ENCODE measurements at regions not wholly inside any gene's neighbourhood (a gene's known extent, or its start where the extent isn't known, plus 50 kb on each side); places are given as distances from the start of the nearest gene placed in this dataset.

DNA sequence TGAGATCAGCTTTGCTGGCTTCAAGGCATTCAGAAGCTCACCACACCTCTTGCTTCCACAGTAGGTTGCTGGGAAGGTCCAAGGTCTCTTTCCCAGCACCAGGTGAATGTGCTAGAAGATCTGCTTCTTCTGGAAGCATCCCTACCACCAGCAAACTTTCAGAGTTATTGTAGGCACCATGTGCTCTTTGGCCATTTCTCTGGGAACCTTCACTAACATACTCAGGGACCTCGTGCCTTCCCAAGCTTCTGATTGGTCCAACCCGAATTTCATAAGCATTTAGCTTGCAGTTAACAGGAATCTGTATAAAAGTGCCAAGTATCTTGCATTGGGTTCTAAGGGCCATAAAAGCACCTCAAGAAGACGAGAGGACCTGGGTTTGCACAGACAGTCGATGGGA lies 86.5 kb upstream of the ARL4C start:
- H3K4me1 ChIP-seq, result no peaks in the 10 kb centered on the region
- intact Hi-C loops (cut with DNase I), result no loop called here
- H3K9me3 ChIP-seq, result no peaks in the 10 kb centered on the region
- H3K4me3 ChIP-seq, result no peak overlapping the region
- no peak overlapping the region for H3K27ac ChIP-seq
- no peak for DNase-seq
- H3K27me3 ChIP-seq, result no peaks in the 10 kb centered on the region
- H3K36me3 ChIP-seq, result no peaks in the 10 kb centered on the region
- ATAC-seq, result no peak
- TF ChIP-seq, protein P1, sequence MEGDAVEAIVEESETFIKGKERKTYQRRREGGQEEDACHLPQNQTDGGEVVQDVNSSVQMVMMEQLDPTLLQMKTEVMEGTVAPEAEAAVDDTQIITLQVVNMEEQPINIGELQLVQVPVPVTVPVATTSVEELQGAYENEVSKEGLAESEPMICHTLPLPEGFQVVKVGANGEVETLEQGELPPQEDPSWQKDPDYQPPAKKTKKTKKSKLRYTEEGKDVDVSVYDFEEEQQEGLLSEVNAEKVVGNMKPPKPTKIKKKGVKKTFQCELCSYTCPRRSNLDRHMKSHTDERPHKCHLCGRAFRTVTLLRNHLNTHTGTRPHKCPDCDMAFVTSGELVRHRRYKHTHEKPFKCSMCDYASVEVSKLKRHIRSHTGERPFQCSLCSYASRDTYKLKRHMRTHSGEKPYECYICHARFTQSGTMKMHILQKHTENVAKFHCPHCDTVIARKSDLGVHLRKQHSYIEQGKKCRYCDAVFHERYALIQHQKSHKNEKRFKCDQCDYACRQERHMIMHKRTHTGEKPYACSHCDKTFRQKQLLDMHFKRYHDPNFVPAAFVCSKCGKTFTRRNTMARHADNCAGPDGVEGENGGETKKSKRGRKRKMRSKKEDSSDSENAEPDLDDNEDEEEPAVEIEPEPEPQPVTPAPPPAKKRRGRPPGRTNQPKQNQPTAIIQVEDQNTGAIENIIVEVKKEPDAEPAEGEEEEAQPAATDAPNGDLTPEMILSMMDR (IDR thresholded peaks at IDR 0.05), result no peak

DNA sequence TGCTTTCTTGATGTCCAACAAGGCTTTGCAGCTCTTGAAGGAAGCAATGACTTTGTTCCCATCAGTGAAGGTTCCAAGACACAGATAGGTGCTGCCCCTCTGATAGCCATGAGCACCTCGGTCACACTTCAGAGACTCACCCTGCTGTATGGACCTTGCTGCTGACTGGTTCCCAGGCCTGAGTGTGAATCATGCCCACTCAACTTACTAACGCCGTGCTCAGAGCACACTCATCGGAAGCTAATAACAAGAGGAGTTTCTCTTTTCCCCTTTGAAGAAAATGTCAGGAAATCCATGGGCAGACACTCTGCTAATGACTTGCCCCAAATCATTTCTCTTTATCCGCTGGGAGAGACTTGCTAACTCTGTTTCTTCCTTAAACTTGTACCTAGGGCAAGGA lies 83.8 kb upstream of the ARL4C start:
- ATAC-seq (no peak), DNase-seq (no peak)
- TF ChIP-seq, protein P1 (IDR thresholded peaks at IDR 0.05), result no peak
- Histone ChIP-seq H3K9me3 (no peaks in the 10 kb centered on the region), H3K27ac (no peak overlapping the region), H3K36me3 (no peaks in the 10 kb centered on the region), H3K4me1 (no peaks in the 10 kb centered on the region), H3K27me3 (no peaks in the 10 kb centered on the region), H3K4me3 (no peak overlapping the region)
- intact Hi-C loops (cut with DNase I), result no loop called here

DNA sequence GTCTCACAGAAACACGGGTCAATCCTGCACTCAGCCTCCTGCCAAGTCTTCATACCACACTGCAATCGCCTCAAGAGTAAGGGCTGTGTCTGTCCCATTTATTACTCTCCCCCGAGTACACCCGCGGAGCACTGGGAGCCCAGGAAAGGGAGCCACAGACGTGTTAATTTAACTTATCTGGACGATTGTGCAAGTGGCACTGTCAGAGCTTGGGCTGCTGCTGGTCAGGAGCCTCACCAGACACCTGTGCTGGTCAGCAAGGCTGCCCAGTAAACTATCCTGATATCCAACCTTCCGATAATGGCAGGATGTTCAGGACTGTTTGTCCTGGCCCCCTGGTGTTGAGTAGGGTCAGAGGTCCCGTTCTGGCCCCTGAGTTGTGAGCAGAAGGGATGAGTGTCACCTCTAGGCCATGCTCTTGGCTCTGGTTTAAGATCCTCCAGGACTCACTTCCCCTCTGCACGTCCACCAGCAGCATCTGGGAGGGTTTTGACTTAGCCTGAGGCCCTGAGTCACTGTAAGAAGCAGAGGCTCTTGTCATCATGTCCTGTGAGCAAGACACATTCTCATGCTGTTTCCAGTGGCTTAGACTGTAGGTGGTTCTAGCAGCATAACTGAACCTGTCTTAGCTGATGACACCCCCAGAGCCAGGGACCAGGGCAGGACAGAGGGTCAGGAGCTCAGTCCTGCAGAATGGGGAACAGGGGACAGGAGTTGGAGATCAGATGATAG lies 82.5 kb upstream of the ARL4C start:
- TF ChIP-seq, protein P1 (IDR thresholded peaks at IDR 0.05), result no peak
- no peak for ATAC-seq
- Histone ChIP-seq H3K36me3 (no peaks in the 10 kb centered on the region), H3K4me3 (no peak overlapping the region), H3K27ac (no peak overlapping the region), H3K27me3 (no peaks in the 10 kb centered on the region), H3K9me3 (no peaks in the 10 kb centered on the region), H3K4me1 (no peaks in the 10 kb centered on the region)
- no peak for DNase-seq
- intact Hi-C loops (cut with DNase I), result no loop called here

DNA sequence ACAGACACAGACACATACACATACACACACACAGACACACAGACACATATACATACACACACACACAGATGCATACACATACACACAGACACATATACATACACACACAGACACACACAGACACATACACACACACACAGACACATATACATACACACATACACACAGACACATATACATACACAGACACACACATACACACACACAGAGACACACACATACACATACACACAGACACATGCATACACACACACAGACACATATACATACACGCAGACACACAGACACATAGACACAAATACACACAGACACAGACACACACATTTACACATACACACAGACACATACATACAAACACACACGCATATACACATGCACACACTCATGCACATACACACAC lies 81.5 kb upstream of the ARL4C start:
- Histone ChIP-seq H3K27me3 (no peaks in the 10 kb centered on the region), H3K36me3 (no peaks in the 10 kb centered on the region), H3K9me3 (no peaks in the 10 kb centered on the region), H3K4me1 (no peaks in the 10 kb centered on the region), H3K27ac (no peak overlapping the region), H3K4me3 (no peak overlapping the region)
- TF ChIP-seq, protein P1 (IDR thresholded peaks at IDR 0.05), result no peak
- ATAC-seq (no peak), DNase-seq (no peak)
- intact Hi-C loops (cut with DNase I), result no loop called here

DNA sequence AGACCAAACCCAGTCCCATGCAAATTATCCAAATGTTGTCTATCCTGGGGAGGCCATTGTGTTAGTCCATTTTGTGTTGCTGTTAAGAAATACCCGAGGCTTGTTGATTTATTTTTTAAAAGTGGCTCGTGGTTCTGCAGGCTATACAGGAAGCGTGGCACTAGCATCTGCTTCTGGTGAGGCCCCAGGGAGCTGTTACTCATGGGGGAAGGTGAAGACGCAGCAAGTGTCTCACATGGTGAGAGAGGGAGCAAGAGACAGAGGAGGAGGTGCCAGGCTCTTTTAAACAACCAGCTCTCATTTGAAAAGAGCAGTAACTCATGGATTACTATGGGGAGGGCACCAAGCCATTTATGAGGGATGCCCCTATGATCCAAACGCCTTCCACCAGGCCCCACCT lies 80.3 kb upstream of the ARL4C start:
- TF ChIP-seq, protein P1 (IDR thresholded peaks at IDR 0.05), result no peak
- ATAC-seq, result no peak
- no peaks in the 10 kb centered on the region for H3K9me3 ChIP-seq

More for the DNA sequence above, 80.3 kb upstream of the ARL4C start:
- intact Hi-C loops (cut with DNase I), result no loop called here
- H3K27me3 ChIP-seq, result no peaks in the 10 kb centered on the region
- no peak overlapping the region for H3K27ac ChIP-seq
- no peaks in the 10 kb centered on the region for H3K4me1 ChIP-seq
- H3K4me3 ChIP-seq, result no peak overlapping the region
- H3K36me3 ChIP-seq, result no peaks in the 10 kb centered on the region
- no peak for DNase-seq

All from left lung (tissue), 4 donors.